SH-SY5Y (cell line): ENCODE measurements at regions not wholly inside any gene's neighbourhood (a gene's known extent, or its start where the extent isn't known, plus 50 kb on each side); places are given as distances from the start of the nearest gene placed in this dataset.

Experiments
- GATA2 ChIP-seq: IDR thresholded peaks from 2 replicates; pipeline ENCODE4 v1.6.1; 2011; ENCODE audit warnings: mild to moderate bottlenecking, low read depth, low read length
- GATA3 ChIP-seq: IDR thresholded peaks from 2 replicates; pipeline ENCODE4 v1.6.1; 2011; ENCODE audit warnings: low read depth, mild to moderate bottlenecking, low read length, moderate library complexity

DNA sequence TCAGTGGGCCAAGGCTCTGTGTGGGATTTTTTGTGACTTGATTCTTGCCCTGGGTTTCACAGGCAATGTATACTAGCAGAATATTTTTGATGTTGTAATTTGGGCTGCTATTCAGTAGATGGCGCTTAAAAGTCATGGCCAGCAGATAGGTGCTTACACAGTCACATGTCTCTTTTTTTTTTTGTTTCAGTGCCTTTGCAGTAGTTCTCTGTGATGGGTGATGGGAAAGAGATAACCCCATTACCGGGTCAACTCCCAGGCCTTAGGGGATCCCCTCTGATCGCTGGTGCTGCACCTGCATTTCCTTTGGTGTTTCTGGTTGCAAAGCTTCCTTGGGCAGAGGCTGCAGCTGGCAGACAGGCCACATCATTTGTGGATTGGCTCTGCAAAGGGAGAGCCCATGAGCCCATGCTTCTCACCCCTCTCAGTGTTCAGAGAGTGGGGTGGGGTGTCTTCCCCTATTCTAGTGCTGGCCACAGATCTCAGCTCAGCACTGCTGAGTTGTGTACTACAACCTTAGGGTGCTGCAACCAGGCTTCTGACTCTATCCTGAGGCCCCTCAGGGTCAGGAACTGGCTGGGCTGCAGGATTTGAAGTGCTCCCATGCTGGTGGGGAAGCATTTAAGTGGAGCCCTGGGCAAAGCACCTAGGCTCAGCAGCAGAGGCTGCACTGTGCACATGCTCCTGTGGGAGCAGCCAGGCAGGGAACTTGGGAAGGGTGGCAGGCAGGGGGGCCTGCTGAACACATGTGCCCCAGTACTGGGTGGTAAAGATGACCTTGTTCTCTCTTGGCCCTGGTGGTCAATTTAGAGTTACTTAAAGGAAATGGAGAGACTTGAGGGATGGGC lies 219.8 kb upstream of the SPHKAP start:
- TF ChIP-seq GATA2 (no peak), GATA3 (no peak)
